ENCODE measurements at regions not wholly inside any gene's neighbourhood (a gene's known extent, or its start where the extent isn't known, plus 50 kb on each side); places are given as distances from the start of the nearest gene placed in this dataset.

DNA sequence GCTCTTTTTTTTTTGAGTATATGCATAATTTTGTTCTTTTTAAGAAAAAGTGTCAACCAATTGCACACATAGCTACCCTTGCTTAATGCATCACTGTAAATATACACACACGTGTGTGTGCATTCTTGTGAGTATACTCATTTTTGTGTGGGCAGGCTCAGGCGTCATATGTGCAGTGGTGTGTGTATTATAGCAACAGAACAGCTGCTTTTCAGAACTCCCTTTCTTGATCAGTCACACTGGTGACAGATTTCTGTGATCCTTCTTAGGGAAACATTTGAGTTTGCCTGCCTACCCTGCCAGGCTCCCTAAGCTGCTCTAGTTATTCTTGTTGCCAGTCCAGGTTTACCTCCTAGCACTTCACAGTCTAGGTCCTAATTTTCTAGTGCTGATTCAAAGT is 287.0 kb upstream of the SEMA6A start:
- Histone ChIP-seq H3K27ac (ENCODE audit: low read length) (no peak overlapping the region), H3K9ac (ENCODE audit: low read length) (no peak overlapping the region), H3K4me3 (ENCODE audit: low read length) (no peak overlapping the region), H3K36me3 (ENCODE audit: insufficient read depth, low read length) (no peaks in the 10 kb centered on the region), H3K9me3 (ENCODE audit: low read length) (no peaks in the 10 kb centered on the region), H3K9me2 (ENCODE audit: insufficient read depth, low read length) (no peaks in the 10 kb centered on the region), H3K4me2 (ENCODE audit: low read length) (no peak overlapping the region), H3F3A (ENCODE audit: insufficient read depth, low read length, poor library complexity, severe bottlenecking) (no peaks in the 10 kb centered on the region), H3K27me3 (ENCODE audit: insufficient read depth, low read depth, low read length) (no peaks in the 10 kb centered on the region), H3K79me2 (replicated peaks; ENCODE audit: insufficient read depth, low read length) (no peaks in the 10 kb centered on the region), H4K20me1 (ENCODE audit: insufficient read depth) (no peaks in the 10 kb centered on the region), H2AFZ (ENCODE audit: low read depth, low read length) (no peak overlapping the region)
- TF ChIP-seq, protein P1, sequence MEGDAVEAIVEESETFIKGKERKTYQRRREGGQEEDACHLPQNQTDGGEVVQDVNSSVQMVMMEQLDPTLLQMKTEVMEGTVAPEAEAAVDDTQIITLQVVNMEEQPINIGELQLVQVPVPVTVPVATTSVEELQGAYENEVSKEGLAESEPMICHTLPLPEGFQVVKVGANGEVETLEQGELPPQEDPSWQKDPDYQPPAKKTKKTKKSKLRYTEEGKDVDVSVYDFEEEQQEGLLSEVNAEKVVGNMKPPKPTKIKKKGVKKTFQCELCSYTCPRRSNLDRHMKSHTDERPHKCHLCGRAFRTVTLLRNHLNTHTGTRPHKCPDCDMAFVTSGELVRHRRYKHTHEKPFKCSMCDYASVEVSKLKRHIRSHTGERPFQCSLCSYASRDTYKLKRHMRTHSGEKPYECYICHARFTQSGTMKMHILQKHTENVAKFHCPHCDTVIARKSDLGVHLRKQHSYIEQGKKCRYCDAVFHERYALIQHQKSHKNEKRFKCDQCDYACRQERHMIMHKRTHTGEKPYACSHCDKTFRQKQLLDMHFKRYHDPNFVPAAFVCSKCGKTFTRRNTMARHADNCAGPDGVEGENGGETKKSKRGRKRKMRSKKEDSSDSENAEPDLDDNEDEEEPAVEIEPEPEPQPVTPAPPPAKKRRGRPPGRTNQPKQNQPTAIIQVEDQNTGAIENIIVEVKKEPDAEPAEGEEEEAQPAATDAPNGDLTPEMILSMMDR (IDR thresholded peaks at IDR 0.05; ENCODE audit: poor library complexity, severe bottlenecking): no peak

DNA sequence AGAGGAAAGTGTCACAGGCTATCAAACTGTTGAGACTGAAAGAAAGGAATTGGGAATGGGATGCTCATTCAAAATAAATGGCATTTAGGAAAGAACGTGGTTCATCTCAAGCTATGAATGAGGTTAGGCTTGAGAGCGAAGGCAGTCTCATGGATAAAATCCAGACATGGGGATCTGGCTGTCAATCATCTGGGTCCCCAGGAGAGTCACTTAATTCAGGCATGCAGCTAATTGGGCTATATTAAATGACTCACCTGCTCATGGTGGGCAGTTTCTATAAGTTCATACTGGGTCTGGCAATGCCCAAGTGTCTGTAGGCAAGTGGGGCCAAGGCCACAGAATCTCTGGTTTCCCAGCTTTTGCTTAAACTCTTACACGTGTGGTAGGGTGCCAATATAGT is 286.5 kb upstream of the SEMA6A start:
- no peaks in the 10 kb centered on the region for H3K36me3 ChIP-seq (ENCODE audit: insufficient read depth, low read length)
- no peak for TF ChIP-seq EP300 (conservative IDR thresholded peaks at IDR 0.05; ENCODE audit: poor library complexity, severe bottlenecking)
- TF ChIP-seq, protein P1 (IDR thresholded peaks at IDR 0.05; ENCODE audit: poor library complexity, severe bottlenecking): no peak
- no peak for TF ChIP-seq TAF1 (IDR thresholded peaks at IDR 0.05; ENCODE audit: low read depth)
- H3K9me3 ChIP-seq (ENCODE audit: low read length): no peaks in the 10 kb centered on the region
- H3K27ac ChIP-seq (ENCODE audit: low read length): no peak overlapping the region
- H3K9ac ChIP-seq (ENCODE audit: low read length): no peak overlapping the region
- H3K9me2 ChIP-seq (ENCODE audit: insufficient read depth, low read length): no peaks in the 10 kb centered on the region
- no peak overlapping the region for H3K4me2 ChIP-seq (ENCODE audit: low read length)
- no peak overlapping the region for H2AFZ ChIP-seq (ENCODE audit: low read depth, low read length)
- H3F3A ChIP-seq (ENCODE audit: insufficient read depth, low read length, poor library complexity, severe bottlenecking): no peaks in the 10 kb centered on the region
- no peaks in the 10 kb centered on the region for H3K79me2 ChIP-seq (replicated peaks; ENCODE audit: insufficient read depth, low read length)
- H3K4me3 ChIP-seq (ENCODE audit: low read length): no peak overlapping the region
- H3K27me3 ChIP-seq (ENCODE audit: insufficient read depth, low read depth, low read length): no peaks in the 10 kb centered on the region
- no peaks in the 10 kb centered on the region for H4K20me1 ChIP-seq (ENCODE audit: insufficient read depth)

DNA sequence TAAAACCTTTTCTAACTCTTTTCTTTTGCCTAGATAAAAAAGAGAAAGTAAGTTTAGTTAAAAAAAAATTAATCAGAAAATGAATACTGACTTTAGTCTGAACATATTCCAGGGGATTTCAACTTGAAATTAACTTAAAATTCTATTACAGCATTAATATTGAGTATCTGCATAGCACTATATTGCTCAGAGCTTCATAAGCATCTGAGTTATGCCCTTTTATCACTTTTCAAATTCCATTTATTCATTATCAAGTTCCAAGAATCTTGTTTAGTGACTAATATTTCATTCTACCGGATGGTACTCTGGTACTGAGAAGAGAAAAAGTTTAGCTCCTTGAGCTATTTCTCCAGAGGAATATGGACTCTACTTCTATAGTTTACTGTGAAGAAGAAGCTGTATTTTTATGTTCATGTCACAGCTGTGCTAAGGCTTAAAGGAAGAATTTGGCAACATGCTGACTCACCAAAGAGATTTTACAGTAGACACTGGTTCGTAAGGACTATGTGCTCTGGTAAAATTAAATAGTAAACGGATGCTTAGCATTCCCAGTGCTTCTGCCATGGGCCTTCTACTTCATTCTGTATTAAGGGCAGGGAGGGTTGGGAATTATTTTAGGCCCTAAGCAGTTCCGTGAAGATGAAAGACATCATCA is 285.2 kb upstream of the SEMA6A start:
- Histone ChIP-seq H3K4me2 (ENCODE audit: low read length) (no peak overlapping the region), H3K27me3 (ENCODE audit: insufficient read depth, low read depth, low read length) (no peaks in the 10 kb centered on the region)
- no peak for TF ChIP-seq MXI1 (conservative IDR thresholded peaks at IDR 0.05; ENCODE audit: poor library complexity, severe bottlenecking)

More for the DNA sequence above, 285.2 kb upstream of the SEMA6A start:
- Histone ChIP-seq H3K9me2 (ENCODE audit: insufficient read depth, low read length) (no peaks in the 10 kb centered on the region), H2AFZ (ENCODE audit: low read depth, low read length) (no peak overlapping the region), H3F3A (ENCODE audit: insufficient read depth, low read length, poor library complexity, severe bottlenecking) (no peaks in the 10 kb centered on the region), H4K20me1 (ENCODE audit: insufficient read depth) (no peaks in the 10 kb centered on the region), H3K36me3 (ENCODE audit: insufficient read depth, low read length) (no peaks in the 10 kb centered on the region), H3K79me2 (replicated peaks; ENCODE audit: insufficient read depth, low read length) (no peaks in the 10 kb centered on the region), H3K27ac (ENCODE audit: low read length) (no peak overlapping the region), H3K9me3 (ENCODE audit: low read length) (no peaks in the 10 kb centered on the region), H3K9ac (ENCODE audit: low read length) (no peak overlapping the region), H3K4me3 (ENCODE audit: low read length) (no peak overlapping the region)
